ENCODE measurements at regions not wholly inside any gene's neighbourhood (a gene's known extent, or its start where the extent isn't known, plus 50 kb on each side); places are given as distances from the start of the nearest gene placed in this dataset.

- TF ChIP-seq, protein P1, sequence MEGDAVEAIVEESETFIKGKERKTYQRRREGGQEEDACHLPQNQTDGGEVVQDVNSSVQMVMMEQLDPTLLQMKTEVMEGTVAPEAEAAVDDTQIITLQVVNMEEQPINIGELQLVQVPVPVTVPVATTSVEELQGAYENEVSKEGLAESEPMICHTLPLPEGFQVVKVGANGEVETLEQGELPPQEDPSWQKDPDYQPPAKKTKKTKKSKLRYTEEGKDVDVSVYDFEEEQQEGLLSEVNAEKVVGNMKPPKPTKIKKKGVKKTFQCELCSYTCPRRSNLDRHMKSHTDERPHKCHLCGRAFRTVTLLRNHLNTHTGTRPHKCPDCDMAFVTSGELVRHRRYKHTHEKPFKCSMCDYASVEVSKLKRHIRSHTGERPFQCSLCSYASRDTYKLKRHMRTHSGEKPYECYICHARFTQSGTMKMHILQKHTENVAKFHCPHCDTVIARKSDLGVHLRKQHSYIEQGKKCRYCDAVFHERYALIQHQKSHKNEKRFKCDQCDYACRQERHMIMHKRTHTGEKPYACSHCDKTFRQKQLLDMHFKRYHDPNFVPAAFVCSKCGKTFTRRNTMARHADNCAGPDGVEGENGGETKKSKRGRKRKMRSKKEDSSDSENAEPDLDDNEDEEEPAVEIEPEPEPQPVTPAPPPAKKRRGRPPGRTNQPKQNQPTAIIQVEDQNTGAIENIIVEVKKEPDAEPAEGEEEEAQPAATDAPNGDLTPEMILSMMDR (conservative IDR thresholded peaks at IDR 0.05; ENCODE audit: low read depth in 2 of 2): no peak
- TF ChIP-seq, protein P2, sequence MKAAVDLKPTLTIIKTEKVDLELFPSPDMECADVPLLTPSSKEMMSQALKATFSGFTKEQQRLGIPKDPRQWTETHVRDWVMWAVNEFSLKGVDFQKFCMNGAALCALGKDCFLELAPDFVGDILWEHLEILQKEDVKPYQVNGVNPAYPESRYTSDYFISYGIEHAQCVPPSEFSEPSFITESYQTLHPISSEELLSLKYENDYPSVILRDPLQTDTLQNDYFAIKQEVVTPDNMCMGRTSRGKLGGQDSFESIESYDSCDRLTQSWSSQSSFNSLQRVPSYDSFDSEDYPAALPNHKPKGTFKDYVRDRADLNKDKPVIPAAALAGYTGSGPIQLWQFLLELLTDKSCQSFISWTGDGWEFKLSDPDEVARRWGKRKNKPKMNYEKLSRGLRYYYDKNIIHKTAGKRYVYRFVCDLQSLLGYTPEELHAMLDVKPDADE (IDR thresholded peaks at IDR 0.05): no peak
- no peak for TF ChIP-seq NANOG (IDR thresholded peaks at IDR 0.05; ENCODE audit: borderline replicate concordance)
- TF ChIP-seq EZH2 (IDR thresholded peaks at IDR 0.05; ENCODE audit: low read depth, unreplicated experiment): no peak
Measured at GRCh38 chr3:66162766-66163165, 58.0 kb upstream of the SLC25A26 start.

Measured in GM23338 (cell line).